Esophagus muscularis mucosa (tissue), 4 donors: ENCODE measurements at regions not wholly inside any gene's neighbourhood (a gene's known extent, or its start where the extent isn't known, plus 50 kb on each side); places are given as distances from the start of the nearest gene placed in this dataset.

Source experiments
- EP300 ChIP-seq: sonication (generic); formaldehyde crosslinking; IDR thresholded peaks from one replicate; pipeline ENCODE4 v1.6.1; 2017; ENCODE audit warnings: antibody characterized with exemption
- POLR2A ChIP-seq: fragments of 450-650 bp; IDR thresholded peaks from one replicate; pipeline ENCODE4 v1.6.1; 2017; ENCODE audit warnings: antibody characterized with exemption, moderate library complexity, mild to moderate bottlenecking, low read depth
- POLR2AphosphoS5 ChIP-seq, 2 donors: sonication (generic); formaldehyde crosslinking; IDR thresholded peaks; one replicate each; pipeline ENCODE4 v1.6.1; 2017; ENCODE audit warnings: antibody characterized with exemption in 2 of 2
- TF ChIP-seq, protein P1 (sequence below), 3 experiments: fragments of 200-600 bp in 2 of 3; fragments of 450-650 bp in 1 of 3; sonication (generic) in 2 of 3; IDR thresholded peaks; one replicate each; pipeline ENCODE4 v1.5.1; 2017 to 2019; ENCODE audit warnings: antibody characterized with exemption in 3 of 3, mild to moderate bottlenecking in 2 of 3, moderate library complexity in 1 of 3

GRCh38 chr15:88719654-88720053 is 80.8 kb downstream of the ISG20 start:
- TF ChIP-seq POLR2A (no peak), POLR2AphosphoS5 (IDR thresholded peaks at IDR 0.05) (no peak), EP300 (no peak)
- TF ChIP-seq, protein P1, sequence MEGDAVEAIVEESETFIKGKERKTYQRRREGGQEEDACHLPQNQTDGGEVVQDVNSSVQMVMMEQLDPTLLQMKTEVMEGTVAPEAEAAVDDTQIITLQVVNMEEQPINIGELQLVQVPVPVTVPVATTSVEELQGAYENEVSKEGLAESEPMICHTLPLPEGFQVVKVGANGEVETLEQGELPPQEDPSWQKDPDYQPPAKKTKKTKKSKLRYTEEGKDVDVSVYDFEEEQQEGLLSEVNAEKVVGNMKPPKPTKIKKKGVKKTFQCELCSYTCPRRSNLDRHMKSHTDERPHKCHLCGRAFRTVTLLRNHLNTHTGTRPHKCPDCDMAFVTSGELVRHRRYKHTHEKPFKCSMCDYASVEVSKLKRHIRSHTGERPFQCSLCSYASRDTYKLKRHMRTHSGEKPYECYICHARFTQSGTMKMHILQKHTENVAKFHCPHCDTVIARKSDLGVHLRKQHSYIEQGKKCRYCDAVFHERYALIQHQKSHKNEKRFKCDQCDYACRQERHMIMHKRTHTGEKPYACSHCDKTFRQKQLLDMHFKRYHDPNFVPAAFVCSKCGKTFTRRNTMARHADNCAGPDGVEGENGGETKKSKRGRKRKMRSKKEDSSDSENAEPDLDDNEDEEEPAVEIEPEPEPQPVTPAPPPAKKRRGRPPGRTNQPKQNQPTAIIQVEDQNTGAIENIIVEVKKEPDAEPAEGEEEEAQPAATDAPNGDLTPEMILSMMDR (IDR thresholded peaks at IDR 0.05) = no peak
